T47D (cell line): ENCODE measurements at regions not wholly inside any gene's neighbourhood (a gene's known extent, or its start where the extent isn't known, plus 50 kb on each side); places are given as distances from the start of the nearest gene placed in this dataset.
A peak's percentile ranks its signal among the peaks of the same experiment; 100 is the strongest.

Source experiments
- DNase-seq, 2 experiments: peaks; one replicate each; pipeline versions ENCODE4 v3.0.0 to v3.0.0-alpha.2; 2011 to 2012; ENCODE audit warnings: low read depth in 1 of 2, low spot score in 1 of 2
- JUND ChIP-seq: IDR thresholded peaks from 2 replicates; pipeline ENCODE4 v1.6.1; 2012; ENCODE audit warnings: low read depth
- in situ Hi-C: cut with HindIII; loops from 2 replicates; pipeline ENCODE4 v1.10.0; 2016; ENCODE audit warnings: low sequenced_read_pairs, low pct_unique_long_range_greater_than_20kb

DNA sequence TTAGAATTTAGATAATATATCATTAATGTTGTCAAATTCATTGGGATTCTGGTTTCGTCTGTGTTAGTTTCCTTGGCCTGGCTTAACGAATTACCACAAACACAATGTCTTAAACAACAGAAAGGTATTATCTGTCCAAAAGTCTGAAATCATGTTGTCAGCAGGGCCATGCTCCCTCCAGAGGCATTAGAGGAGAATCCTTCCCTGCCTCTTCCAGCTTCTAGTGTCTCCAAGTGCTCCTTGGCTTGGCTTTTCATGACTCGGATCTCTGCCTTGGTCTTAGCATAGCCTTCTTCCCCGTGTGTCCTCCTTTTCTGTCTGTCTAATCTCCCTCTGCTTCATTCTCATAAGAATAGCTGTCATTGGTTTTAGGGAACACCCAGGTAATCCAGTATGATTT lies 482.5 kb downstream of the SEMA3D start:
- peak in 1 of 2 experiments; percentile 26 for DNase-seq
- TF ChIP-seq JUND = no peak
- in situ Hi-C loops = no loop called here

DNA sequence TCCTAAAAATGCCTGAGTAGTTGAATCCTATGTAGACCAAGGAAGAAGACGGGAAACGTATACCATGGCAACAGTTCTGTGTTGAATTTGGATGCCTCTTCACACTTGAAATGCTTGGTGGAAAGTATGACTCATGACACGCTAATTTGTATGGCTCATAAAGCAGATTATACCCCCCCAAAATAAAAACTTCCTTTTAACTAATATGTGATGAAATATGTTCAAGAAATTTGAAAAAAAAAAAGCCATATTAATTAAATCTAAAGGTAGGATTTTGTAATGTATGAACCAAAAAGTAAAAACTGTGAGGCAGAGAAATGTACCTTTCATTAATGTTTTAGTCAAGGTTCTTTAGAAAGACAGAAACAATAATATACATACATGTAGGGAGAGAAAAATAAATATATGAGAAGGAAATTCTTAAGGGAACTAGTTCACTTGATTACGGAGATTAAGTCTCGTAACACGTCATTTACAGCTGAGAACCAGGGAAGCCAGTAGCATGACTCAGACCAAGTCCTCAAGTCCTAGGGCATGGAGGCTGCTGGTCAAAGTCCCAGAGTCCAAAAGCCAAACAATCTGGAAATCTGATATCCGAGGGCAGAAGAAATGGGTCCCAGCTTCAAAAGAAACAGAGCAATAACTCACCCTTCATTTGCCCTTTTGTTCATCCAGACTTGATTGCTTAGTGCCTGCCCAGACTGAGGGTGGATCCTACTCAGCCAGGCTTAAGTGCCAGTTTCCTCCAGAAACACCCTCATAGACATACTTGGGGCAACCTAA lies 485.1 kb downstream of the SEMA3D start:
- no peak for TF ChIP-seq JUND
- in situ Hi-C loops = no loop called here
- peak in 1 of 2 experiments; percentile 34 for DNase-seq

DNA sequence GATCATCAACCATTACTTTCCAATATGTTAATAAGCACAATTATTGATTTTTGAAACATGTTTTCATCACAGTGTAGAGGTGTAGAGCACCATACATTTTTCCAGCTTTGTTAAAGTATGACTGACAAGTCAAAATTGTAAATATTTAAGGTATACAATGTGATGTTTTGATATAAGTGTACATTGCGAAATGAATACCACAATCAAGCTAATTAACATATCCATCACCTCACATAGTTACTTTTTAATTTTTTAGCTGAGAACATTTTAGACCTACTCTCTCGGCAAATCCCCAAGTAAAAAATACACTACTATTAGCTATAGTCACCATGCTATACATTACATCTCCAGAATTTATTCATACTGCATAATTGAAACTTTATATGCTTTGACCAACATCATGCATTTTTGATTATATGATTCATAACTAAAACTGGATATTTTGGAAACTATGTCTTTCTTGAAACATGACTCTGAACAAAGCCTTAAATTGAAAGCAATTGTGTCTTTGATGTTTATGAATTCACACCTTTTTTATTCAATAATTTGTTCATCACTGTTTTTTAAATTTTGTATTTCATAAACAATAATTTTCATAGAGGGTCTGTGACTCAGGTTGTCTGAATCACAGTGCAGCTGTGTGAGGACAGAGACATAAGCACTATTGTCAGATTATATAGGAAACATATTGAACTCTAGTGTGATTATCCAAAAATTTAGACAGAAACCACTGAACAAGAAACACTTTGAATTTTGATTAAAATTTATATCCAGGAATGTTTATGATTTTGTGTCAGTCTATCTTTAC lies 486.1 kb downstream of the SEMA3D start:
- no peak for DNase-seq
- in situ Hi-C loops = no loop called here
- no peak for TF ChIP-seq JUND

DNA sequence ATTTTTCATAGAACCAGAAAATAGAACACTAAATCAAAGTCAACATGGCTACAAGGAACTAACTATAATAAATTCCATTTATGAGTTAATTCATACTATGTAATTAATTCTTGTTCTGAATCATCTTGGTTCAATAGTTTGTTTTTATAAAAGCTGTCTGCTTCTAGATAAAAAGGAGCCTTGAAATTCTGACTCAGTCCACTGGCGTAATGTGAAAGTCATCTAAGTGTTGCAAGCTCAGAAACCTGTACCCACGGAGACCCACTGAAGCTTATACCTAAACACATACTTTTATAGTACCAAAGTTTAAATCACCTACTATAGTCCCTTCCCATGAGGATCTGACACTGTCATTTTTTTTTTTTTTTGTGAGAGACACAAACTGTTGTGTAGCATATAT lies 489.4 kb downstream of the SEMA3D start:
- in situ Hi-C loops = no loop called here
- no peak for TF ChIP-seq JUND
- DNase-seq = no peak

DNA sequence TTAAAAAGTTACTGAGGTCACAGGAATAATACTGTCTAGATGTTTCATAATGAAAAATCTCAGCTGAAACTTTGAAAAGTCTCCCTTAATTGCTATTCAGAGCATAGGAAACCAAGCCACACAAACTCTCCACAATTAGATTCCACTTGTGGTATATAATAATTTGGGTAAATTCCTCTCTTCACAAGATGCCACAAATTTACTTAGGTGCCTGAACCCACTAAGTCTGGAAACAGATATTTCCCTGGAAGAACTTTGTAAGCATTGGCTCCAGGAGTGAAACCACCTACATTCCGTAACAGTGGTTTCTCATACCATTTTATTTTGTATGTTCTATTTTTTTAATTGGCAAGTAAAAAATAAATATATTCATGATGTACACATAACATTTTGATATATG lies 493.4 kb downstream of the SEMA3D start:
- DNase-seq = no peak
- in situ Hi-C loops = no loop called here
- no peak for TF ChIP-seq JUND

DNA sequence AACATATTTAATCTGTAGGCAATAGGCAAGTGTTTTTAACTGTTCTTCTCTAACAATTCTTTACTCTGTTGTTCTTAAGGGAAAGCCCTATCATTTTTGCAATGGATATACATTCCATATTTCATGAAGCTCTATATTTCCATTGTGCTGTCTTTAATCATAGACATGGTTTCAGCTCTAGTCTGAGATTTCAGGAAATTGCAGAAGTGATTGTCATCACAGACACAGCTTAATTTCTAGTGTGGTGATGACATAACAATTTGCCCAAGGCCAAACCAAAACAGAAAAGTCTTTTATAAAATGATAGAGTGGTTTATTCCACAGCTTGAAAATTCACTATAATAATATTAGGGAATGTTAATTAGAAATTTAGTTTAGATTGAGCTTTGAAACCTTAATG lies 494.1 kb upstream of the SEMA3A start:
- in situ Hi-C loops = no loop called here
- TF ChIP-seq JUND = no peak
- no peak for DNase-seq

DNA sequence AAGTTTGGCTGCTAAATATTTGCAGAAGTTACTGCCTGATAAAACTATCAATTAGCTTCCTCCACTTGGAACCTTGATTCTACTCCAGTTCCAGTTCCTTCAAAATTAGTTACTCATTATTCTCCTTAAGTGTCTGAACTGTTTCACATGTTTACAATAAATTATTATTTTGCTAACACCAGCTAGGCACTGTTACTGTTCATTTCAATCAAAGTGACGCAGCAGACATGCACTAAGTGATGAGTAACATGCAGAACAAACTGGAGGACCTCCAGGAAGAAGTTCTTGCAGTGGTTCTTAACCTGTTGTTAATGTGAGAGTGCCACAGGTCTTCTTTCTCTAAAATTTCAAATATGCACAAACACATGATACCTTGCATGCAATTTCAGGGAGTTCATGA lies 491.8 kb upstream of the SEMA3A start:
- no peak for TF ChIP-seq JUND
- in situ Hi-C loops = no loop called here
- no peak for DNase-seq

DNA sequence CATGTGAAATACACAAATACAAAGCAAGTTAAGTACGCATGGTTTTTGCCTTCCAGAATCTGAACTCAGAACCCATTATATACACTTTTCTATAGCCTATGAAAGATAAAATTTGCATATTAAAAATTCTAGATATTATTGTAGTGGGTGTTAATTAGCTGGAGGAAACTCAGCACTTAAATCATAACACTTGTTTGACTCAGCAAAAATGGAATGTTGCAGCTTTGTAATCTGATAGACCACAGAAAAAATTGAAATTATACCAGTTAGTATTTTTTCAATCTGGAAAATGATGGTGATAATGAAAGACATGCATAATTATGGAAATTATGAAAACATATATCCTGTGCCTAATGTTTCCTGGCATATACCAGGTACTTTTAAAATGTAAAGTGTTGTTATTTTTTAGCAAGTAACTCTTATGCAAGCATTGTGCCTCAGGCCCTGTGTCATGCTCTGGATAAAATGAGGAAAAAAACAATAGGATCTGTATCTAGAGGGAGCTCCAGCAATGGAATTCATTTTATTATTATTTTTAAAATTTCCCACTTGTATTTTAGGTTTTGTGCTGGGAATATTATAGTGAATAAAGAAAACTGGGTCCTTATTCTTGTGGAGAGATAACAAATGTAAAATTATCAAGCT lies 490.4 kb upstream of the SEMA3A start:
- no peak for TF ChIP-seq JUND
- in situ Hi-C loops = no loop called here
- DNase-seq = no peak

DNA sequence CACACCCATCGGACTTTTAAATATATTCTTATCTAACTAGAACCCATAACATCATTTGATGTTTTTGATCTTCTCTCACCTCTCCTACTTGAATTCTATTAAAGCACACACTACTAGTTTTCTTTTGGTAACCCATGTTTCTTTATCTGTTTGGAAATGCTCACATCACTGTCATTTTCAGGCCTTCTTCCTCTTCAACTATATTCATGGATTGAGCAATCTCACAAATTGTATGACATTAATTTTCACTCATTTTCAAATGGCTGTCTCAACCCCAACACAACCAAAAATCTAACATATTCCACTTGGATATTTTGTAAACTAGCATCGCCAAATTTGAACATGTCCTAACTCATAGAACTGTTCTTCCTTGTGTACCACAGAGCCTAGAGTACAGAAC lies 488.0 kb upstream of the SEMA3A start:
- in situ Hi-C loops = no loop called here
- TF ChIP-seq JUND = no peak
- no peak for DNase-seq

DNA sequence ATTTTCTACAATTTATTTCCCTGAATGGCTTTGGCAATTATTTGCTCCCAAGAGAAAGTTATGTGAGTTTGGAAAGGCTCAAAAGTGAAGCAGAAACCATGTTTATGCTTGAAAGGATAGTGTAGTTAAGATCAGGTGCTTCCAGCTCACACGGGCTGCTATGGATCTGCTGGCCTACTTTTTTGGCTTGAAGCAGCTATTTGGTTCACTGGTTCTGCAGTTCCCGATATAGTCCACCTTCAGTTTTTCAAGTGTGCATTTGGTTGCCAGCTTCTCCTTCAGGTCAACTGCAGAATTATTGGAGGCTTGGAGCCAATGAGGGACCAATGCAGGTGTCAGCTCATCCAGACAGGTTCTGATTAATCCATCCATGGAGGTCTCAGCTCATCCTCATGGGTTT lies 484.3 kb upstream of the SEMA3A start:
- in situ Hi-C loops = no loop called here
- TF ChIP-seq JUND = no peak
- no peak for DNase-seq

DNA sequence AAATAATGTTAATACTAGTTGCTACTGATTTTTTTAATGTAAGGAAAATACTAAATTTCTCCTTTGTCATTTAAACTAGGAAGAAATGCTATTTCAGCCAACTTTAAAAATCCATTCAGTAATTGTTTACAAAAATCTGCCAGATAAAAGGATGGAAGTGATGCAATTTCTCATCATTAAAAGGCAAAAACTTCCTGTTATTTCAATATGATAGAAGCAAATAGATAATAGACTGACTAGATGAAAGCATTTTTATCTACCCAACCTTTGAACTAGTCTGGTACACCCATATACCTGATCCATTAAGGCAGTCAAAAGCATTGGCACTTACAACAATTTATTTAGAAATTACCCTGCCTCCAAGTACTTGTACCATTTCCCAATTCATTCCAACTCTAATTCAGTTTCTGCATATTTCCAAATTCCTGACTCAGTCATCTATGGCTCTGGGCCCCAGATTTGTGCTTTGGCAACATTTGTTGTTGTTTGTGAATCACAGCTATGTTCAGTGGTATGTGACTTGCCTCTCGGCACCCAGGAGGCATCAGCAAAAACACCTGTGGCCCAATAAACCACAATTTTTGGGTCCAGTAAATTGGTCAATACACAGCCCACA lies 482.6 kb upstream of the SEMA3A start:
- in situ Hi-C loops = no loop called here
- DNase-seq = no peak
- no peak for TF ChIP-seq JUND

DNA sequence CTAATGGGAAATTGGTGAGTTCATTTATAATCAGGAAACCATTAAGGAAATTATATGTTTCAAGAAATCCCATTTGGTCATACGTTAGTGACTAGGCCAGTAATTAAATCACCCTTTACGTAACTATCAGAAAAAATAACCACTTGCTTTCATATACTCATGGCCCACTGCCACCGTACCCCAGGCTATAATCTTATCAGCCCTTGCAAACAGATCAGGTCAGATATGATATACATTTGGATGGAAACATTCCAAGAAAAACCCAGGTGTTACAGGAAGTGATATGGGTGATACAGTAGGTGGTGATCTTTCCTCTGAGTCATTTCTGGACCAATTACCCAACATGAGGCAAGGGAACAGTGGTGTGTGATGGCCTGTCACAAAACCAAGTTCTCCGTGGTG lies 481.0 kb upstream of the SEMA3A start:
- in situ Hi-C loops = no loop called here
- TF ChIP-seq JUND = no peak
- no peak for DNase-seq

DNA sequence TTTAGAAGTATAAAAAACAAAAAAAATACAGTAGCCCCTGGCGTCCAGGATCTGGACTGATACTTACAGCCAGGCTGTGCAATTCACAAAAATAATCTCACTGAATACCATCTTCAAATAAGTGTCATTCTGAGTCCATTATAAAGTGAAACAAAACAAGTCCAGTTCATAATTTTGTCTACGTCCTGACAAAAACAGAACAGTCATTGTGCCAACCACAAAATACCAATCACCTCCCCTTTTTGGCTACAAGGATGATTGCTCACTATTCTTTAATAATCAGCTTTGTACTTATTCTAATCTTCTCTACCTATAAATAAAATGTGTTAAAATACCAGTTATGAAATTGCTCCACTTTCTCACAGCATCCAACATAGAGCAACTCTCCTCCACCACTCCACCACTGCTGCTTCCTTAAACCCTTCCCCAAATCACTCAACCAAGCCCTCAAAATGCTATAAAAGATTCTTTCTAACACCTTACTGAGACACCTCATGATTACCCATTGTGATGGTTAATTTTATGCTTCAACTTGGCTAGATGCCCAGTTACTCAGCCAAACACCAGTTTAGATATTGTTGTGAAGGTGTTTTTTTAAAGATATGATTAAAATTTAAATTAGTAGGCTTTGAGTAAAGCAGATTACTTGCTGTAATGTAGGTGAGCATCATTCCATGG lies 479.8 kb upstream of the SEMA3A start:
- no peak for TF ChIP-seq JUND
- DNase-seq = no peak
- in situ Hi-C loops = no loop called here
